GM19452 (cell line): ENCODE measurements at regions not wholly inside any gene's neighbourhood (a gene's known extent, or its start where the extent isn't known, plus 50 kb on each side); places are given as distances from the start of the nearest gene placed in this dataset.
"Not testable (repeated sequence)": the region's sequence is repeated elsewhere in the genome, so short reads cannot be mapped to it uniquely, and the experiment has no call there.

ENCODE experiments used
- ATAC-seq: cut with Tn5 transposase; IDR thresholded peaks from one replicate; pipeline ENCODE4 v1.9.1; 2021; ENCODE audit not compliant: unreplicated experiment

DNA sequence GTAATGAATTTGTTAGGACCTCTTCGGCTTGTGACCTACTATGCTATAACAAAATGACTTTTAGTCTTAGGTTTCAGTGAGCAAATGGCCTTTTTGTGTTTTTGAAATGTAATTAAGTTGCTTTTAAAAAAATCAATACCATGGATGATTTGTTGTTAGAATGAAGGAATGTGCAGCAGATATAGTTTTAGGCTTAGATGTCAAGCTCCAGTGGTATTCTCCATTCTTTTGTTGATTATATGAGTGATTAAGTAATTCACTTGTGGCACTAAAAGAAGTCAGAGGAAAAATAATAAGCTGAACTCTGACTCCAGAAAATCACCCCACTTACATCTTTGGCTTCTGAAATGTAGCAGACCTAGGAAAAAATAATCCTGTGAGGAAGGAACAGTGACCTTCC is 474.1 kb upstream of the MIS18BP1 start:
- ATAC-seq, result no peak

DNA sequence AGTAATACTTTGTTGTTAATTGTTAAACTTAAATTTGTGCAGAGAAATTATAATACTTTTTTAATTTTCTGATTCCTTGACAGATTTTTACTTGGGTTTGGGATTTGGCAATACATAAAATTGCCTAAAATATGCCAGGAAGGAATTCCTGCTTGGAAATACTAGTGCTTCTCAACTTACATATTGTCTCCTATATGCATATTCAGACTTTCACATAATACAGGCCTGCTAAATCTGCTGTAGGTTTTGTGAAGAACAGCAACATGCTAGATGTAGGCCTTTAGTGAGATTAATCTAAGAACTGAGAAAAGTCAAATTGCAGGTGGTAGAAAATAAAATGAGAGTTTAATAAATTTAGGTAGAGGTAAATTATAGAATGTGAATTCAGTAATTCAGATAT is 468.5 kb upstream of the MIS18BP1 start:
- ATAC-seq, result no peak

DNA sequence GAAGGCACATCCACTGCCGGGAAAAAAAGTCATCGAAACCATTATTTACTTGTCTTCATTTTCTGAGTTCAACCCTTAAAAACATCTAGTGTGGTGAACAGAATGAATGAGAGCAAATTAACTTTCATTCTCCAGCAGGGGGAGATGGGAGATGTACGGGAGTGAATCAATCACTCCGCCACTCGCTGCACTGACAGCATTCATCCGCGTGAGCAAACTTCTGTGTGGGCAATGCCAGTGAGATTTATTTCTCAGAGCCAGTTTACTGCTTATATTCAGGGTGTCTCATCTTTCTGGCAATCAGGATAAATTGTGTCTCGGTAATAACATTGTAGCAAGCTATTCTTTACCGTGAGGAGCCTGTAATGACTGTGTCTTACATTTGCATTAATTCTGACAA is 463.6 kb upstream of the MIS18BP1 start:
- ATAC-seq, result no peak

DNA sequence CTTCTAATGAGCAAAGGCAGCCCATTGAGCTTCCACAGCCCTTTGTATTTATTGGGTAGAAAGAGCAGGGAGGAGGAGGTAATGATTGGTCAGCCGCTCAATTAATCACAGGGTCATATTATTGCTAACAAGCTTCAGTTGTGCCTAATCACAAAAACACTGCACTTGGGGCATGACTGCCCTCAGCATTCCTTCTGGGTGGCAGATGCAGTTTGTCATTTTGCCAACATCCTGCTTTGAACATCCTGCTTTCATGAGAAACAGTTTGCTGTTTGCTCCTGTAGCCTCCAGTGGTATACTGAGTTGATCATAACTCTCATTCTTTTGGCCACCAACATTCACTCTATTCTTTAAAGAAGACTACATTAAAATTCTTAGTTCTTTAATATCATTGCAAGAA is 462.9 kb upstream of the MIS18BP1 start:
- ATAC-seq, result no peak

DNA sequence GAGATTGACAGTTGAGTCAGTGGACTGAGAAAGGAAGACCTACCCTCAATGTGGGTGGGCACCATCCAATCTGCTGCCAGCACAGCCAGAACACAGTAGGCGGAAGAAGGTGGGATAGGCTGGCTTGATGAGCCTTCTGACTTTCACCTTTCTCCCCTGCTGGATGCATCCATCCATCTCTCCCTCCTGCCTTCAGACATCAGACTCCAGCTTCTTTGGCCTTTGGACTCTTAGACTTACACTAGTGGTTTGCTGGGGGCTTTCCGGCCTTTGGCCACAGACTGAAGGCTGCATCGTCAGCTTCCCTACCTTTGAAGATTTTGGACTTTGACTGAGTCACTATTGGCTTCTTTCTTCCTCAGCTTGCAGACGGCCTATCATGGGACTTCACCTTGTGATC is 456.5 kb upstream of the MIS18BP1 start:
- no peak for ATAC-seq

DNA sequence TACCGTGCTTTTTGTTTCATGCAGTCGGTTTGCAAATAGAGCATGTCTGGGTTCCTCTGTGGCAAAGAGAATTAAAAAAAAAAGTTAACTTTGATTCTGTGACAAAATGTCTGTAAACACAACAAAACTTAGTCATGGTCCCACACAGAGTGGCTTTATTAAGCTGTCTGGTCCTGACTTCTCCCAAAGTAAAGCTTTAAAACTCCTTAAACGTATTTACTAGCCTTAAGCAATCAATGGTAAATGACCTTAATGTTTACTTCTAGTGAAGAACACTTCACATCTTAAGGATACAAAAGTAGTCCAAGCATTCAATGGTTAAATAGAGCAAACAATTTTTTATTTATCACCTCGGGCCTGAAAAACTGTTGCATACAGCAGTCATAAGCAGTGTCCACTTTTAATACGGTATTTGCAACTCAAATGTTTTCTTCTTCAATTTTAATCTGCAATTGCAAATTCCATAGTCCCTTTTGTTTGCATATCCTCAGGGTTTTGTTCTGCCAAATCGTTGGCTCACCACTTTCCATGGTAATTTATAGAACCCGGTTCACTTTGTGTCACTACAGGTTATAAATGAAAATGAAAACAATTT is 453.0 kb upstream of the MIS18BP1 start:
- ATAC-seq, result no peak

DNA sequence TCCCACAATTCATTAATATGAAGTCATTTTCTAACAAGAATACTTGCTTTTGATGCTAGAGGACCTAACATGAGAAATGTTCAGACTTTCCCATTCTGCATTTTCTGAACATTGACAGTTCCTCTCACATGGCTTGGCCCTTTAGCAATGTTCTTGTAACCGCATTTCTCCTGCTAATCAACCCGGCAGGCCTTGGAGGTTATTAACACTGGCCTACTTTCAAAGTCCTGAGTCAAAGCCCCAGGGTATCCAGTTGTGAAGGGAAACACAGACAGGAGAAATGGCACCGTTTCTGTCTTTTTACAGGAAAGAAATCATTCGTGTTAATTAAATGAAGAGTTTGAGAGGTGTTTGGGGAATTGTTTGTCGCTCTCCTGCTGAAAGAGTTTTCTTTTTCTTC is 446.5 kb upstream of the MIS18BP1 start:
- ATAC-seq, result no peak

DNA sequence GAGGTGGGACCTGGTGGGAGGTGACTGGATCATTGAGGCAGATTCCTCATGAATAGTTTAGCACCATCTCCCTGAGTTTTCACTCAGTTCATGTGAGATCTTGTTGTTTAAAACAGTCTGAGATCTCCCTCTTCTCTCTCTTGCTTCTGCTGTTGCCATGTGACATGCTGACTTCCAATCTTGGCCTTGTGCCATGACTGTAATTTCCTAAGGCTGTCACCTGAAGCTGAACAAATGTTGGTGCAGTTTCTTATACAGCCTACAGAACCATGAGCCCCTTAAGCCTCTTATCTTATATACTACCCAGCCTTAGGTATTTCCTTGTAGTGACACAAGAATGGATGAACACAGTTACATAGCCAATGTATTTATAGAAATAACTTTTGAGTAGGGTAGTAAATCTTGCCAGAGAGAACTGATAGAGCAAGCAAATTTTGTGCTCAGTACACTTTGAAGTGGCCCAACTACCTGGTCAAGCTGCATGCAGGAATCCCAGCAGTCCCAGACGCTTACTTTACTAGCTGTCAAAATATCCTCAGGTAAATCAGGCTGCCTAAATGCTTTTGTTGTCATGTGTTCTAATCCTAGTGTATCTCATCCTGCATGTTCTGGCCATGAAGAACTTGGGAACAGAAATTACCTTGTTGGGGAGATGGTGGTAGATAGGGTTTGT is 445.6 kb upstream of the MIS18BP1 start:
- no peak for ATAC-seq

DNA sequence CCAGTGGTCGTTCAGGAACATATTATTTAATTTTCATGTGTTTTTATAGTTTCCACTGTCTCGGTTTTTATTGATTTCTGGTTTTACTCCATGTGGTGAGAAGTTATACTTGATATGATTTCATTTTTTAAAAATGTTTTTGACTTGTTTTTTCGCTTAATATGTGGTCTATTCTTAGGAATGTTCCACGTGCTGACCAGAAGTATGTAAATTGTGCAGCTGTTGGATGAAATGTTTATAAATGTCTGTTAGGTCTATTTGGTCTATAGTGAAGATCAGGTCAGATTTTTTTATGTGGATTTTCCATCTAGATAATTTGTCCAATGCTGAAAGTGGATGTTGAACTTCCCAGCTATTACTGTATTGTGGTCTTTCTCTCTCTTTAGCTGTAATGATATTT is 433.8 kb upstream of the MIS18BP1 start:
- no peak for ATAC-seq

DNA sequence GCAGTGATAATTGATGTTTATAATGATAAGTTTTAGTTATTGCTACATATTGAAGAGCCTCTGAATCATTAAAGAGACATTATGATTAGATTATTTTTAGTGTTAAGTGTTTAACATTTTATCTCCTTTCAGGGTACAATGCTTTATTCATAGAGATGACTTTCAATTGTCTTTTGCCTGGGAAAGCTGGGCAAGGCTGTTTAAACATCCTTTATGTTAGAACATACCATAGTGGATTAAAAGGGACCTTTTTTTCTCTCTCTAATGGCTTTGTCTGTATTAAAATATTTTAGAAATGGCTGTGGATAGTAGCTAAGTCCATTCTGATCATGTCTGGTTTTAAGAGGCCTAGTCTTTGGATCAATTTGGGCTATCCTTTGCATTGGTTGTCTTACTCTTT is 427.5 kb upstream of the MIS18BP1 start:
- ATAC-seq, result no peak

DNA sequence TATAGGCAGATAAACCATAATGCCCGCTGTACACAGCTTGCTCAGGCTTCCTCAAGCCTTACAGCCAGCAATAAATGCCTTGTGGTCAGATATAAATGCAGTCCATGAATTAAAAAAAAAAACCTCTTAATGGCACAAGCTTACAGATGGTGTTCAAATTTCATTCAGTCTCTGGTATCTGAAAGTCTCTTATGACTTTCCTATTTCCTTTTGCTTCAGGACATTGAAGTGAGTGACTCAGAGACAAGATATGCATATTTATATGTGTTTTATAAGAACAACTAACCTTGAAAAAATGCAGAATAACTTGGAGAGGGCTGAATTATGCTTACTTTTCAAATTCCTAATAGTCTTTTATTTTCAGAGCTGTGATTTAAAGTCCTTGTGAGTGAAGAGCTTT is 426.9 kb upstream of the MIS18BP1 start:
- no peak for ATAC-seq

DNA sequence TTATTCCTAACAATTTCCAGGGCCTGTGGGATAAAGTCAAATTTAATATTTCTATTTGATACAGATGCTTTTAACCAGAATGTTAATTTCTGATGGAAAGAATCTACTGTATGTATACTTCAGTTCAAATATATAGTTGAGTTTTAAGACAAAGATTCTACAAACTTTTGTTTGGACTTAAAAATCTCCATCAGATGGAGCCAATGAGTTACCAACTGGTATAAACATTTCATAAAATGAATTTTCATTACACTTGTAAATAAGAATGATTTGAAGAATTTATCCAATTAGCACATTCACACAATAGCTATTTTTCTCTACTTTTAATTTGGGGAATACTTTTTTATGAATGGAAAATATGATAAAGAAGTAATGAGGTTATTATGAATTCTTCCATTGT is 425.2 kb upstream of the MIS18BP1 start:
- ATAC-seq, result no peak

DNA sequence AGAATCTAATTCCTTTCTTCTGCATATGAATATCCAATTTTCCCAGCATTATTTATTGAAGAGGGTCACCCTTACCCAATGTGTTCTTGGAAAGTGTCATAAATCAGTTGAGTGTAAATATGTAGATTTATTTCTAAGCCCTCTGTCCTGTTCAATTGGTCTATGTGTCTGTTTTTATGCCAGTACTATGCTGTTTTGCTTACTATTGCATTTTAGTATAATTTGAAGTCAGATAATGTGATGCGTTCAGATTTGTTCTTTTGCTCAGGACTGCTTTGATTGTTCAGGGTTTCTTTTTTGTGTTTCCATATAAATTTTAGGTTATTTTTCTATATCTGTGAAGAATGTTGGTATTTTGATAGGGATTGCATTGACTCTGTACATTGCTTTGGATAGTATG is 420.4 kb upstream of the MIS18BP1 start:
- ATAC-seq, result no peak

DNA sequence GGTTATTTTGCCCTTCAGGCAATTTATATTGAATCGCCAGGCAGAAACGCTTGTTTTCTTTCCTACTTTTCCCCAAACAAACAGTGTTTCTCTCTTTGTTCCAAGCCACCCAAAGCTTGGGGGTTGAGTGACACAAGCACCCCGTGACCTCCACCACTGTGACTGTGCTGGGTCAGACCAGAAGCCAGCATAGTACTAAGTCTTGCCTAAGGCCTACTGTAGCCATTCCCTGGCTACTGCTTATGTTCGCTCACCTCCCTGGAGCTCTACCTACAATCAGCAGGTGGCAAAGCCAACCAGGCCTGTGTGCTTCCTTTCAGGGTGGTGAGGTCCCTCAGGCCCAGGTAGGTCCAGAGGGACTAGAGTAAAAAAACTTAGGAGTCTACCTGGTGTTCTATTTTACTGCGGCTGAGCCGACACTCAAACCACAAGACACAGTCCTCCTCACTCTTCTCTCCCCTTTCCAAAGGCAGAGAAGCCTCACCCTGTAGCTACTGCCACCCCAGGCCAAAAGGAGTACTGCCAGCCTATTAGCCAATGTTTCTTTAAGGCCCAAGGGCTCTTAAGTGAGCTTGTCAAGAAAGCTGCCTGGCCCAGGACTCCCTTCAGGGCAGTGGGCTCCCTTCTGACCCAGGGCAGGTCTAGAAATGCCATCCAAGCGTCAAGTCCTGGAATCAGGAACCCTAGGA is 411.8 kb upstream of the MIS18BP1 start:
- no peak for ATAC-seq

DNA sequence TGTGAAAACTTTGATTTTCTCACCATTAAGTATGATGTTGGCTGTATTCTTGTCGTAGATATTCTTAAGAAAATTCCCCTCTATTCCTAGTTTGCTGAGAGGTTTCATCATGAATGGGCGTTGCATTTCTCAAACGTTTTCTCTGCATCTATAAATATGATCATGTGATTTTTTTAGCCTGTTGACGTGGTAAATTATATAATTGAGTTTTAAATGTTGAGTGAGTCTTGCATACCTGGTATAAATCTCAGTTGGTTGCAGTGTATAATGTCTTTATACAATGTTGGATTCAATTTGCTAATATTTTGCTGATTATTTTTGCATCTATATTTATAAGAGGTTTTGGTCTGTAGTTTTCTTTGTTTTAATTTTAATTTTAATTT is 405.9 kb upstream of the MIS18BP1 start:
- ATAC-seq, result no peak

DNA sequence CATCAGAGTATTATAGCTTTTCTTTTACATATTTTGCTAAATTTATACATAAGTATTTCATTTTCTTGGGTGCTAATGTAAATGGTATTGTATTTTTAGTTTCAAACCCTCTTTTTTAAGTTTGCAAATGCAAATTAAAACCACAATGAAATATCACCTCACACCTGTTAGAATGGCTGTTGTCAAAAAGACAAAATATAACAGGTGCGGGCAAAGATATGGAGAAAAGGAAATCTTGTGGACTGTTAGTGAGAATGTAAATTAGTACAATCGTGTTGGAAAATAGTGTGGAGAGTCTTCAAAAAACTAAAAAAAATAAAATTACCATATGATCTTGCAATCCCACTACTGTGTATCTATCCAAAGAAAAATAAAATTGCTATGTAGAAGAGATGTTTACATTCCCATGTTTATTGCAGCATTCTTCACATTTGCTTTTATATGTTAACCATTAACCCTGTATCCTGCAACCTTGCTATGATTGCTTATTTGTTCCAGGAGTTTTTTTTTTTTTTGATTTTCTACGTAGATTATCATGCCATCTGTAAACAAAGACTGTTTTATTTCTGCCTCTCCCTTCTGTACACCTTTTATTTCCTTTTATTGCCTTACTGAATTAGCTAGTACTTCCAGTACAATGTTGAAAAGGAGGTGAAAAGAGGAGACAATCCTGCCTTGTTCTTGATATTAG is 405.4 kb upstream of the MIS18BP1 start:
- ATAC-seq, result no peak

DNA sequence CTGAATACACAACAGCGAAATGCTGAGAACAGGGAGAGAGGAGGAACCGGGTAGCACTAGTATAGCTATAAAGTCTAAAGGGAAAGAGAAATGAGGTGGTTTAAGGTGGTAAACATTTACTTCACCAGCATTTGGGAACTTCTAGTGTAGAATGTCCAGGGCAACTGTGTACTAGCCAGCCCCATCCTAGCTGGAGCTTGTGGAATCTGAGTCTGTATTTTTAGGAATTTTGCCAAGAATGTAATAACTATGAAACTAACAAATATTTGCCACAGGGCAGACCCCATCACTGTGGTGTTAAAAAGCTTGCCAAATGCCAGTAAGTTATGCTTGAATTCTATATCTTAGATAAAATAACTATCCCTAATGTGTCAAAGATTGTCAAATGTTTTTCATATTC is 398.9 kb upstream of the MIS18BP1 start:
- no peak for ATAC-seq

DNA sequence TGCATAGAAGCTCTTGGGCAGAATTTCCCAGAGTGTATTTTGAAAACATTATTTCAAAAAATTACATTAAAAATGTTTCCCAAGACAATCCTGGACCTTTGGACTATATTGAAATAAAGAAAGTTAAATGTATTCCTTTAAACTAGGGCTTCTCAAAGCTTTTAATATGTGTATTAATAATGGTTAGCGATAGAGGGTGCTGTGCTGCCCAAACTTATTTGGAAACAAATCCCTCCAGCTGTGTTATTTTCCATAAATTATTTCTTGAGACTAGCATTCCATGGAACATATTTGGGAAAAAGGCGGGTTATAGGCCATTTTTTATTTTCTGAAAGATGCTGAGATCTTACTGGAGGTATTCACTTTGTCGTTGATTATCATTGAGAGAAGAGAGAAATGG is 397.8 kb upstream of the MIS18BP1 start:
- ATAC-seq, result no peak

DNA sequence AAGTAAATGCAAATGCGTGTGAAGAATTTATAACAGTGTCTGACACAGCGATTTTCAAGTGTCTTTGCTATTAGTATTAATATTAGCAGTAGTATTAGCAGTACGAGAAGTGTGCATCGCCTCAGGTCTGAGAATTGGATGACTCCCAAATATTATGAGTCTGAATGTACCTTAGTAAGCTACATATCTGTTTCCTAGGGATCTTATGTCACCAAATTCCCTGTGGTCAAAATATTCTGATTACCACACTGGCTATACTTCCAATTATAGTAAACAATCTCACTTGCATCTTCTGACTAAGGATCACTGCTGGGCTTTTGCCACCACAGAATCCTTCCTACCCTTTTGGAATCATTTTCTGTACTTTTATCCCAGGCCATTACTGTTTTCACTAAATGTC is 396.0 kb upstream of the MIS18BP1 start:
- no peak for ATAC-seq

DNA sequence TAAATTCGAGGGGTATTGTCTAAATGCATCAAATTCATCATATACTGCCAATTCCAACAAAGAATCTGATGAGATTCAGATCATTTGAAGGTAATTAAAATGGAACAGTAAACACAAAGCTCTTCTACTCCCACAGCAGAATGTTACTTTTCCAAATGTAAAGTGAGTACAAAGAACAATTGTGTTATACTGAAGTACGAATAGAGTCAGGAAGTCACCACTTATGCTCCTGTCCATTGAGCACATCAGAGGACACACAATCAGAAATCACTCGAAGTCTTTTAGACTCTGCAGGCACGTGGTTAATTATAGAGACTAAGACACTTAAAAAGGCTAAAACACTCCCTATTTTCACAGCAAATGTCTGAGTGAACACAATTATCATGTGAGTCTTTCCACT is 388.5 kb upstream of the MIS18BP1 start:
- no peak for ATAC-seq

DNA sequence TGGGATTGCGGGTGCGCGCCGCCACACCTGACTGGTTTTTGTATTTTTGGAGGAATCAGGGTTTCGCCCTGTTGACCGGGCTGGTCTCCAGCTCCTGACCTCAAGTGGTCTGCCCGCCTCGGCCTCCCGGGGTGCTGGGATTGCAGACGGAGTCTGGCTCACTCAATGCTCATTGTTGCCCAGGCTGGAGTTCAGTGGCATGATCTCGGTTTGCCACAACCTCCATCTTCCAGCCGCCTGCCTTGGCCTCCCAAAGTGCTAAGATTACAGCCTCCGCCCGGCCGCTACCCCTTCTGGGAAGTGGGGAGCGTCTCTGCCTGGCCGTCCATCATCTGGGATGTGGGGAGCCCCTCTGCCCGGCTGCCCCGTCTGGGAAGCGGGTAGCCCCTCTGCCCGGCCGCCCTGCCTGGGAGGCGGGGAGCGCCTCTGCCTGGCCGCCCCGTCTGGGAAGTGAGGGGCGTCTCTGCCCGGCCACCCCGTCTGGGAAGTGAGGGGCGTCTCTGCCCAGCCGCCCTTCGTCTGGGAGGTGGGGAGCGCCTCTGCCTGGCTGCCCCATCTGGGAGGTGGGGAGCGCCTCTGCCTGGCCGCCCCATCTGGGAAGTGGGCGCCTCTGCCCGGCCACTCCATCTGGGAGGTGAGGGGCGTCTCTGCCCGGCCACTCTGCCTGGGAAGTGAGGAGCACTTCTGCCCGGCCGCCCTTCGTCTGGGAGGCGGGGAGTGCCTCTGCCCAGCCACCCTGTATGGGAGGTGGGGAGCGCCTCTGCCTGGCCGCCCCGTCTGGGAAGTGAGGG is 381.8 kb upstream of the MIS18BP1 start:
- ATAC-seq, result not testable (repeated sequence)
